Stimulated activated CD4-positive, alpha-beta T cell treated with anti-CD3 and anti-CD28 coated beads, TNF-alpha, amount 100 ng/mL, for 1 hour (primary cell): ENCODE measurements at regions not wholly inside any gene's neighbourhood (a gene's known extent, or its start where the extent isn't known, plus 50 kb on each side); places are given as distances from the start of the nearest gene placed in this dataset.
A peak's percentile ranks its signal among the peaks of the same experiment; 100 is the strongest.
"Not testable (repeated sequence)": the region's sequence is repeated elsewhere in the genome, so short reads cannot be mapped to it uniquely, and the experiment has no call there.

Experiments used
- DNase-seq, 3 donors: peaks; one replicate each; pipeline ENCODE4 v3.0.0-alpha.2; 2020; ENCODE audit warnings: low read depth in 3 of 3, low spot score in 1 of 3

GRCh38 chr17:30644287-30644686, 167.1 kb downstream of the GOSR1 start:
- not testable (repeated sequence) for DNase-seq

GRCh38 chr17:30641428-30641827, 164.2 kb downstream of the GOSR1 start:
- not testable (repeated sequence) for DNase-seq

- DNase-seq, result not testable (repeated sequence)
Measured at GRCh38 chr17:30639391-30639790, 162.2 kb downstream of the GOSR1 start.

- not testable (repeated sequence) for DNase-seq
Measured at GRCh38 chr17:30638968-30639367, 161.8 kb downstream of the GOSR1 start.

GRCh38 chr17:30631651-30632050, 154.4 kb downstream of the GOSR1 start:
- DNase-seq, result not testable (repeated sequence)

- DNase-seq, result not testable (repeated sequence)
Measured at GRCh38 chr17:30625380-30625779, 148.2 kb downstream of the GOSR1 start.

- DNase-seq, result not testable (repeated sequence)
Measured at GRCh38 chr17:30624180-30624579, 147.0 kb downstream of the GOSR1 start.

GRCh38 chr17:30609682-30610081, 132.5 kb downstream of the GOSR1 start:
- not testable (repeated sequence) for DNase-seq

GRCh38 chr17:30605523-30605922, 128.3 kb downstream of the GOSR1 start:
- no peak for DNase-seq

- DNase-seq, result no peak
Measured at GRCh38 chr17:30605027-30605426, 127.8 kb downstream of the GOSR1 start.

GRCh38 chr17:30602396-30602795, 125.2 kb downstream of the GOSR1 start:
- DNase-seq, result not testable (repeated sequence)

GRCh38 chr17:30601984-30602383, 124.8 kb downstream of the GOSR1 start:
- not testable (repeated sequence) for DNase-seq

- peak in 1 of 3 donors; percentile 9 for DNase-seq
Measured at GRCh38 chr17:30600830-30601494, 123.8 kb downstream of the GOSR1 start.

GRCh38 chr17:30600060-30600829, 123.0 kb downstream of the GOSR1 start:
- DNase-seq, result peak in 1 of 3 donors; percentile 47

GRCh38 chr17:30599428-30600059, 122.3 kb downstream of the GOSR1 start:
- DNase-seq, result no peak

GRCh38 chr17:30597776-30598288, 120.6 kb downstream of the GOSR1 start:
- DNase-seq, result no peak

- DNase-seq, result not testable (repeated sequence)
Measured at GRCh38 chr17:30596948-30597775, 120.0 kb downstream of the GOSR1 start.

GRCh38 chr17:30594953-30595371, 117.8 kb downstream of the GOSR1 start:
- not testable (repeated sequence) for DNase-seq

- no peak for DNase-seq
Measured at GRCh38 chr17:30594223-30594952, 117.2 kb downstream of the GOSR1 start.

GRCh38 chr17:30590081-30590733, 113.0 kb downstream of the GOSR1 start:
- DNase-seq, result no peak
